Ascending aorta (tissue), 2 donors: ENCODE measurements at regions not wholly inside any gene's neighbourhood (a gene's known extent, or its start where the extent isn't known, plus 50 kb on each side); places are given as distances from the start of the nearest gene placed in this dataset.

ENCODE experiments used
- DNase-seq, 2 donors: peaks; one replicate each; pipeline ENCODE4 v3.0.0-alpha.2; 2019; ENCODE audit warnings: low spot score in 2 of 2
- H3K27ac ChIP-seq, 2 donors: fragments of 200-600 bp; sonication (generic); one replicate each; pipeline ENCODE4 v1.5.1; 2016 to 2017; ENCODE audit warnings: mild to moderate bottlenecking in 1 of 2
- H3K27me3 ChIP-seq: fragments of 200-600 bp; sonication (generic); one replicate; pipeline ENCODE4 v1.5.1; 2017
- H3K36me3 ChIP-seq, 2 donors: fragments of 200-600 bp; sonication (generic); one replicate each; pipeline ENCODE4 v1.5.1; 2016
- H3K4me1 ChIP-seq, 2 donors: fragments of 200-600 bp; sonication (generic); one replicate each; pipeline ENCODE4 v1.5.1; 2016 to 2017; ENCODE audit warnings: mild to moderate bottlenecking in 1 of 2
- H3K4me3 ChIP-seq, 2 donors: fragments of 200-600 bp; sonication (generic); one replicate each; pipeline ENCODE4 v1.5.1; 2016 to 2017; ENCODE audit warnings: mild to moderate bottlenecking in 1 of 2
- H3K9me3 ChIP-seq, 2 donors: fragments of 200-600 bp; sonication (generic); one replicate each; pipeline ENCODE4 v1.5.1; 2016
- intact Hi-C: fragments of 100-400 bp; cut with DNase I; formaldehyde crosslinking; loops from one replicate; pipeline ENCODE4 v1.15.1; 2023
- TF ChIP-seq, protein P1 (sequence below), 3 experiments: fragments of 200-600 bp in 2 of 3; fragments of 450-650 bp in 1 of 3; sonication (generic) in 2 of 3; IDR thresholded peaks; one replicate each; pipeline ENCODE4 v1.5.1; 2016 to 2019; ENCODE audit warnings: antibody characterized with exemption in 3 of 3, mild to moderate bottlenecking in 1 of 3, moderate library complexity in 1 of 3

- Histone ChIP-seq H3K9me3 (no peaks in the 10 kb centered on the region), H3K36me3 (no peaks in the 10 kb centered on the region), H3K4me1 (no peaks in the 10 kb centered on the region), H3K4me3 (no peak overlapping the region), H3K27ac (no peak overlapping the region), H3K27me3 (no peaks in the 10 kb centered on the region)
- TF ChIP-seq, protein P1, sequence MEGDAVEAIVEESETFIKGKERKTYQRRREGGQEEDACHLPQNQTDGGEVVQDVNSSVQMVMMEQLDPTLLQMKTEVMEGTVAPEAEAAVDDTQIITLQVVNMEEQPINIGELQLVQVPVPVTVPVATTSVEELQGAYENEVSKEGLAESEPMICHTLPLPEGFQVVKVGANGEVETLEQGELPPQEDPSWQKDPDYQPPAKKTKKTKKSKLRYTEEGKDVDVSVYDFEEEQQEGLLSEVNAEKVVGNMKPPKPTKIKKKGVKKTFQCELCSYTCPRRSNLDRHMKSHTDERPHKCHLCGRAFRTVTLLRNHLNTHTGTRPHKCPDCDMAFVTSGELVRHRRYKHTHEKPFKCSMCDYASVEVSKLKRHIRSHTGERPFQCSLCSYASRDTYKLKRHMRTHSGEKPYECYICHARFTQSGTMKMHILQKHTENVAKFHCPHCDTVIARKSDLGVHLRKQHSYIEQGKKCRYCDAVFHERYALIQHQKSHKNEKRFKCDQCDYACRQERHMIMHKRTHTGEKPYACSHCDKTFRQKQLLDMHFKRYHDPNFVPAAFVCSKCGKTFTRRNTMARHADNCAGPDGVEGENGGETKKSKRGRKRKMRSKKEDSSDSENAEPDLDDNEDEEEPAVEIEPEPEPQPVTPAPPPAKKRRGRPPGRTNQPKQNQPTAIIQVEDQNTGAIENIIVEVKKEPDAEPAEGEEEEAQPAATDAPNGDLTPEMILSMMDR (IDR thresholded peaks at IDR 0.05), result no peak
- intact Hi-C loops, result no loop called here
- no peak for DNase-seq
Measured at GRCh38 chrX:39247536-39247935, 446.3 kb downstream of the MID1IP1 start.

GRCh38 chrX:39248330-39248729 lies 447.1 kb downstream of the MID1IP1 start:
- H3K27ac ChIP-seq, result no peak overlapping the region
- no peaks in the 10 kb centered on the region for H3K4me1 ChIP-seq
- TF ChIP-seq, protein P1 (IDR thresholded peaks at IDR 0.05), result no peak
- no peaks in the 10 kb centered on the region for H3K9me3 ChIP-seq
- no peak for DNase-seq
- no peaks in the 10 kb centered on the region for H3K27me3 ChIP-seq
- intact Hi-C loops, result no loop called here
- no peaks in the 10 kb centered on the region for H3K36me3 ChIP-seq
- H3K4me3 ChIP-seq, result no peak overlapping the region

- Histone ChIP-seq H3K27ac (no peak overlapping the region), H3K36me3 (no peaks in the 10 kb centered on the region), H3K4me3 (no peak overlapping the region), H3K9me3 (no peaks in the 10 kb centered on the region), H3K4me1 (no peaks in the 10 kb centered on the region), H3K27me3 (no peaks in the 10 kb centered on the region)
- intact Hi-C loops, result no loop called here
- no peak for DNase-seq
- TF ChIP-seq, protein P1 (IDR thresholded peaks at IDR 0.05), result no peak
Measured at GRCh38 chrX:39249999-39250398, 448.7 kb downstream of the MID1IP1 start.

- Histone ChIP-seq H3K27me3 (no peaks in the 10 kb centered on the region), H3K36me3 (no peaks in the 10 kb centered on the region), H3K4me1 (no peaks in the 10 kb centered on the region), H3K4me3 (no peak overlapping the region), H3K27ac (no peak overlapping the region), H3K9me3 (no peaks in the 10 kb centered on the region)
- intact Hi-C loops, result no loop called here
- no peak for DNase-seq
- TF ChIP-seq, protein P1 (IDR thresholded peaks at IDR 0.05), result no peak
Measured at GRCh38 chrX:39251995-39252394, 450.7 kb downstream of the MID1IP1 start.

- H3K4me1 ChIP-seq, result no peaks in the 10 kb centered on the region
- no peak overlapping the region for H3K27ac ChIP-seq
- no peak for DNase-seq
- no peaks in the 10 kb centered on the region for H3K9me3 ChIP-seq
- H3K27me3 ChIP-seq, result no peaks in the 10 kb centered on the region
- intact Hi-C loops, result no loop called here
- TF ChIP-seq, protein P1 (IDR thresholded peaks at IDR 0.05), result no peak
- no peaks in the 10 kb centered on the region for H3K36me3 ChIP-seq
- H3K4me3 ChIP-seq, result no peak overlapping the region
Measured at GRCh38 chrX:39253551-39253950, 452.3 kb downstream of the MID1IP1 start.

- TF ChIP-seq, protein P1 (IDR thresholded peaks at IDR 0.05), result no peak
- intact Hi-C loops, result no loop called here
- no peak overlapping the region for H3K27ac ChIP-seq
- H3K4me1 ChIP-seq, result no peaks in the 10 kb centered on the region
- H3K36me3 ChIP-seq, result no peaks in the 10 kb centered on the region
- DNase-seq, result no peak
- no peaks in the 10 kb centered on the region for H3K27me3 ChIP-seq
- H3K9me3 ChIP-seq, result no peaks in the 10 kb centered on the region
- no peak overlapping the region for H3K4me3 ChIP-seq
Measured at GRCh38 chrX:39258331-39258730, 457.1 kb downstream of the MID1IP1 start.
